BJ (cell line): ENCODE measurements at regions not wholly inside any gene's neighbourhood (a gene's known extent, or its start where the extent isn't known, plus 50 kb on each side); places are given as distances from the start of the nearest gene placed in this dataset.
"Not testable (repeated sequence)": the region's sequence is repeated elsewhere in the genome, so short reads cannot be mapped to it uniquely, and the experiment has no call there.

ENCODE experiments used
- CTCF ChIA-PET: fragments of 350-600 bp; formaldehyde crosslinking; extraction: SDS; loops from one replicate; lab custom pipeline; 2021; ENCODE audit warnings: antibody characterized with exemption, inconsistent platforms; lab: Yijun Ruan, JAX
- POLR2A ChIA-PET: fragments of 300-600 bp; sonication (Branson Sonifier 250); formaldehyde crosslinking; extraction: SDS; loops from one replicate; lab custom pipeline; 2021; ENCODE audit warnings: antibody characterized with exemption; lab: Charles Lee
- DNase-seq: peaks from one replicate; pipeline ENCODE4 v3.0.0-alpha.2; 2011; ENCODE audit warnings: low read depth
- H3K27me3 ChIP-seq: 2 replicates; pipeline ENCODE4 v1.6.0; 2011; ENCODE audit warnings: low read length; ENCODE audit not compliant: control insufficient read depth, insufficient read depth
- H3K36me3 ChIP-seq: 2 replicates; pipeline ENCODE4 v1.5.1; 2011; ENCODE audit warnings: low read length; ENCODE audit not compliant: control insufficient read depth, insufficient read depth
- H3K4me3 ChIP-seq: 2 replicates; pipeline ENCODE4 v1.5.1; 2011; ENCODE audit warnings: low read depth, mild to moderate bottlenecking, control low read depth, low read length
- TF ChIP-seq, protein P1 (sequence below): IDR thresholded peaks from 2 replicates; pipeline ENCODE4 v1.5.1; 2011; ENCODE audit warnings: low read depth, mild to moderate bottlenecking, control low read depth, inconsistent platforms, low read length, moderate library complexity; ENCODE audit not compliant: insufficient read depth

DNA sequence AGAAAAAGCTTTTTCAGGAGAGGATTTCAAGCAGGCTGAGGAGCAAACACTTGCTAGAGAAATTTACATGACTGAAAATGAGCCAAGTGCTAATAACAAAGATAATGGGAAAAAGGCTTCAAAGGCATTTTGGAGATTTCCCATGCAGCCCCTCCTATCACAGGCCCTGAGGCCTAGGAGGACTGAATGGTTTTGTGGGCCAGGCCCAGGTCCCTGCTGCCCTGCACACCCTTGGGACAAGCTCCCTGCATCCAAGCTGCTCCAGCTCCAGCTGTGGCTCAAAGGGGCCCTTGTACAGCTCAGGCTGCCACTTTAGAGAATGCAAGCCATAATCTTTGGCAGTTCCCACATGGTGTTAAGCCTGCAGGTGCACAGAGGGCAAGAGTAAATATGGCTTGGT, 154.0 kb upstream of the LMNTD1 start:
- POLR2A ChIA-PET, result no interaction called here
- Histone ChIP-seq H3K36me3 (no peaks in the 10 kb centered on the region), H3K27me3 (no peaks in the 10 kb centered on the region), H3K4me3 (no peak overlapping the region)
- DNase-seq, result no peak
- TF ChIP-seq, protein P1, sequence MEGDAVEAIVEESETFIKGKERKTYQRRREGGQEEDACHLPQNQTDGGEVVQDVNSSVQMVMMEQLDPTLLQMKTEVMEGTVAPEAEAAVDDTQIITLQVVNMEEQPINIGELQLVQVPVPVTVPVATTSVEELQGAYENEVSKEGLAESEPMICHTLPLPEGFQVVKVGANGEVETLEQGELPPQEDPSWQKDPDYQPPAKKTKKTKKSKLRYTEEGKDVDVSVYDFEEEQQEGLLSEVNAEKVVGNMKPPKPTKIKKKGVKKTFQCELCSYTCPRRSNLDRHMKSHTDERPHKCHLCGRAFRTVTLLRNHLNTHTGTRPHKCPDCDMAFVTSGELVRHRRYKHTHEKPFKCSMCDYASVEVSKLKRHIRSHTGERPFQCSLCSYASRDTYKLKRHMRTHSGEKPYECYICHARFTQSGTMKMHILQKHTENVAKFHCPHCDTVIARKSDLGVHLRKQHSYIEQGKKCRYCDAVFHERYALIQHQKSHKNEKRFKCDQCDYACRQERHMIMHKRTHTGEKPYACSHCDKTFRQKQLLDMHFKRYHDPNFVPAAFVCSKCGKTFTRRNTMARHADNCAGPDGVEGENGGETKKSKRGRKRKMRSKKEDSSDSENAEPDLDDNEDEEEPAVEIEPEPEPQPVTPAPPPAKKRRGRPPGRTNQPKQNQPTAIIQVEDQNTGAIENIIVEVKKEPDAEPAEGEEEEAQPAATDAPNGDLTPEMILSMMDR, result no peak
- CTCF ChIA-PET, result no interaction called here

DNA sequence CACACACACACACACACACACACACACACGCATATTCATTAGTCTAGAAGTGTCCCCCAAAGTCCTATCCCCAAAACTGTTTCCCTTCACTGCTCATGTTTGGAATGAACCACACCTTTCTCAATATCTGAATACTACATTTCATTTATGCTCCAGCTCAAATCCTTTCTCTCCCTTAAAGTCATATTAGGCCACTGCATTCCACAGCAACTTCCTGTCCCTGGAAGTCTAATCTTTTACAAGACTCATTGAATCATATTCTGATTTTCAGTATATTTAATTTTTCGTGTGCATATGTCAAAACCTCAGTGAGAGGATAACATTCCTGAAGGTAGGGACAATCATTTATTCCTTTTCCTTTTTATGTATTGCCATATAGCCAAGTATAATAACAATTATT, 155.6 kb upstream of the LMNTD1 start:
- TF ChIP-seq, protein P1, result no peak
- no peaks in the 10 kb centered on the region for H3K27me3 ChIP-seq
- ChIA-PET POLR2A (no interaction called here), CTCF (no interaction called here)
- H3K4me3 ChIP-seq, result no peak overlapping the region
- no peak for DNase-seq
- H3K36me3 ChIP-seq, result no peaks in the 10 kb centered on the region

DNA sequence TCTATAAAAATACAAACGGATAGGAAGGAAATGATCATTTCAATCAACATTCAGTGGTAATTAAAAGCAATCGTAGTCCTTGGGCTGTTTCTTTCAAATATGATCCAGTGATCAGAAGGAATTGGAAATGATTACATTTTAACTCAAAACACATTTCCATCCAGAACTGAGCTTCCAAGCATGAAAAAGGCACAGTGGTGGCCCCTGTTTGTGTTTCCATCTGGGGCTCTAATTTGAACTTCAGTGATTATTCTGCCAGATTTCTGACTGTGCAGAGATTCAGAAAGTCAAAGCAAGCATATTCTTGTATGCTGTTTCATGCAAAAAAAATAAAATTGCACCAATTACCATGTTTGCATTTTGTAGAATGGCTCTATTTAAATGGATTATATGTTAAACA, 157.0 kb upstream of the LMNTD1 start:
- ChIA-PET CTCF (no interaction called here), POLR2A (no interaction called here)
- Histone ChIP-seq H3K4me3 (no peak overlapping the region), H3K27me3 (no peaks in the 10 kb centered on the region), H3K36me3 (no peaks in the 10 kb centered on the region)
- DNase-seq, result no peak
- TF ChIP-seq, protein P1, result no peak

DNA sequence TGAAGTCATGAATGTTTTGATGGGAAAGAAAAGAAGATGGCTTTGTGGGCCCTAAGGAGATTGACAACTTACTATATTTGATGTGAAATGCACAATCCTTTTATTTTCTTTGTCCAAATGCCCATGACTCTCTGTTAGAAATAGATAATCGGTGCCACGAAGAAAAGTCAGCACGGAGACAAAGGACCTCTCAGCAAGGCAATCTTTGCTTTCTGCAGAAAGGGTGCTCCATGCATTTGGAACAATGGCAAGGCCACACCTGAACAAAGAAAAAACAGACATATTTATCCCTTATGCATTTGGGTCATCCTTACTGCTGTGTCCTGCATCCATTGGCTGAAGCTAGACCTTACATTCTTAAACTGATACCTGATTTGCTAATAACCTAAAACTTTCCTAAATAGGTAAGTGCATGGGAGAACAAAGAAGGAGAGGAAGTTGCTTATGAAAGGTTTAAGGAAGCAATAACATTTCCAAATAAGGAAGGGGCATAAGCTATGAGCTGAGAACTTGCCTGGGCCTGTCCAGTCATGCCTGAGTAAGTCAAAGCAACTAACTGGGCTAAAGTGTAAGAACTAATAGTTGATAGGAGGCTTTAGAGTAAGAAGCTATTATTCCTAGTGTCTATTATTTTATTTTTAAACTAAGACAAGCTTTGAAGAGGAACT, 158.0 kb upstream of the LMNTD1 start:
- POLR2A ChIA-PET, result interaction anchor here (0.6 kb wide), 1 partner anchor 19 kb away, joined by 3 read pairs; no protein-coding TSS in a partner anchor
- CTCF ChIA-PET, H3K4me3 ChIP-seq, DNase-seq, H3K36me3 ChIP-seq, H3K27me3 ChIP-seq: not testable (repeated sequence)

DNA sequence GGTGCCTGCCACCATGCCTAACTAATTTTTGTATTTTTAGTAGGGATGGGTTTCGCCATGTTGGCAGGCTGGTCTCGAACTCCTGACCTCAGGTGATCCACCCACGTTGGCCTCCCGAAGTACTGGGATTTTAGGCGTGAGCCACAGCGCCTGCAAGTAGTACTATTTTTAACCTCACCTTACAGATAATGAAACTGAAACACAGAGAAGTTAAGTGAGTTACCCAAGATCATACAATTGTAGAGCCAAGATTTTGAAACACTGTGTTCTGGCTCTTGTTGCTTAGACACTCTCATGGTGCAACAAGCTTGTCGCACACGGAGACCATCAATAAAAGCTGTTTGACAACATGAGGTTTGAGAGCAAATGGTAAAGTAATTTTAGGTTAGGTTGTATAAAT, 159.1 kb upstream of the LMNTD1 start:
- no peaks in the 10 kb centered on the region for H3K36me3 ChIP-seq
- CTCF ChIA-PET, result no interaction called here
- H3K4me3 ChIP-seq, result no peak overlapping the region
- no peak for DNase-seq
- no peaks in the 10 kb centered on the region for H3K27me3 ChIP-seq
- TF ChIP-seq, protein P1, result no peak
- POLR2A ChIA-PET, result no interaction called here

DNA sequence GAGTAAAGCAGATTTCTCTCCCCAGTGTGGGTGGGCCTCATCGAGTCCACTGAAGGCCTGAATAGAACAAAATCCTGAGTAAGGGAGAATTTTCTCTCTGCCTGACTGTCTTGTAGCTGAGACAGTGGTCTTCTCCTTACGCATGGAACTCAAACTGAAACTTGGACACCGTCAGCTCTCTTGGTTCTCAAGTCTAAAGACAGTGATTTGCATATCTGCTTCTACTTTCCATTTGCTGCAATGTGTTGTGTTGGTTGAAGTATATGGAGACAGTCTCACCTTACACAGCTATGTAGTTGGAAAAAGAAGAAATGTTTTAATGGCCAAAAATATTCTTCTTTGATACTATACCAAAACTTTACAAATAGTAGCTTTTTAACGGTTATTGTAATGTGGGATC, 160.2 kb upstream of the LMNTD1 start:
- POLR2A ChIA-PET, result no interaction called here
- DNase-seq, result no peak
- CTCF ChIA-PET, result interaction anchor here (0.6 to 1.0 kb wide), 4 partner anchors 8 to 128 kb away, joined by 3 to 4 read pairs (median 3); no protein-coding TSS in a partner anchor
- no peaks in the 10 kb centered on the region for H3K36me3 ChIP-seq
- TF ChIP-seq, protein P1, result no peak
- no peaks in the 10 kb centered on the region for H3K27me3 ChIP-seq
- no peak overlapping the region for H3K4me3 ChIP-seq
